ENCODE measurements at regions not wholly inside any gene's neighbourhood (a gene's known extent, or its start where the extent isn't known, plus 50 kb on each side); places are given as distances from the start of the nearest gene placed in this dataset.
"Not testable (repeated sequence)": the region's sequence is repeated elsewhere in the genome, so short reads cannot be mapped to it uniquely, and the experiment has no call there.

DNA sequence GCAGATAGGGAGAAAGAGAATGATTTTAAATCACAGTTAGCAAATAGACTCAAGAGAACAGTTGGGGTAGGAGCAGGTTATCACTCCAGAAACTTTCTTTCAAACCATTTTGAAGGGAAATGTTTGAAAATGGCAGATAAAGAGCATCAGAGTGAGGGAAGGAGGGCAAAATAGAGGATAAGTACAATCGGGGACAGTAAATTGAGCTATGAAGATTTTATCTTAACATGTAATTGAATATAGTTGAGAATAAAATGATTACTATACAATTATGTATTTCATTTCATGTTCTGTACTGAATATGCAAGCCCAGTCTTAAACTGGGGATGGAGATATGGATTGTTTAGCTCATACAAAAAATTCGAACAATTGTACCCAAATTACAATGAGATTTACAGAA lies 54.0 kb downstream of the MAP10 start:
- TF ChIP-seq, protein P1, sequence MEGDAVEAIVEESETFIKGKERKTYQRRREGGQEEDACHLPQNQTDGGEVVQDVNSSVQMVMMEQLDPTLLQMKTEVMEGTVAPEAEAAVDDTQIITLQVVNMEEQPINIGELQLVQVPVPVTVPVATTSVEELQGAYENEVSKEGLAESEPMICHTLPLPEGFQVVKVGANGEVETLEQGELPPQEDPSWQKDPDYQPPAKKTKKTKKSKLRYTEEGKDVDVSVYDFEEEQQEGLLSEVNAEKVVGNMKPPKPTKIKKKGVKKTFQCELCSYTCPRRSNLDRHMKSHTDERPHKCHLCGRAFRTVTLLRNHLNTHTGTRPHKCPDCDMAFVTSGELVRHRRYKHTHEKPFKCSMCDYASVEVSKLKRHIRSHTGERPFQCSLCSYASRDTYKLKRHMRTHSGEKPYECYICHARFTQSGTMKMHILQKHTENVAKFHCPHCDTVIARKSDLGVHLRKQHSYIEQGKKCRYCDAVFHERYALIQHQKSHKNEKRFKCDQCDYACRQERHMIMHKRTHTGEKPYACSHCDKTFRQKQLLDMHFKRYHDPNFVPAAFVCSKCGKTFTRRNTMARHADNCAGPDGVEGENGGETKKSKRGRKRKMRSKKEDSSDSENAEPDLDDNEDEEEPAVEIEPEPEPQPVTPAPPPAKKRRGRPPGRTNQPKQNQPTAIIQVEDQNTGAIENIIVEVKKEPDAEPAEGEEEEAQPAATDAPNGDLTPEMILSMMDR (IDR thresholded peaks at IDR 0.05) = no peak
- no peak for TF ChIP-seq ZFX (IDR thresholded peaks at IDR 0.05; ENCODE audit: borderline replicate concordance)
- no peak overlapping the region for H3K27ac ChIP-seq

DNA sequence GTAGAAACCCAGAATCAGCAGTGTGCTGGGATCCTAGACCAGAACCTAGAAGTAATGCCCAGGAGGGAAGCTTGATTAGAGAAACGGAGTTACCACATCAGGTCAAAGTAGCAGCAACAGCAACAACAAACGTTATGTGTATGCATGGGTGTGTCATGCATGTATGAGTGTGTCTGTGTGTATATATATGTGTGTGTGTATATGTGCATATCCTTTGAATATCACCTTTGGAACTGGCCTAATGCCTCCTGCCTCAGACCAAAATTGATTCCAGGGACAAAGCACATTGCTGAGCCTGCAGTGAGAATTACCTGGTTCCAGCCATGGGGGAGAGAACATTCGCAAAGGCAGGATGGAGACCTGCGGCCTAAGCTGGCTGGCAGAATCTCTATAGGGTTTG lies 55.9 kb downstream of the MAP10 start:
- no peak overlapping the region for H3K27ac ChIP-seq
- no peak for TF ChIP-seq ZFX (IDR thresholded peaks at IDR 0.05; ENCODE audit: borderline replicate concordance)
- TF ChIP-seq, protein P1 (IDR thresholded peaks at IDR 0.05) = no peak

DNA sequence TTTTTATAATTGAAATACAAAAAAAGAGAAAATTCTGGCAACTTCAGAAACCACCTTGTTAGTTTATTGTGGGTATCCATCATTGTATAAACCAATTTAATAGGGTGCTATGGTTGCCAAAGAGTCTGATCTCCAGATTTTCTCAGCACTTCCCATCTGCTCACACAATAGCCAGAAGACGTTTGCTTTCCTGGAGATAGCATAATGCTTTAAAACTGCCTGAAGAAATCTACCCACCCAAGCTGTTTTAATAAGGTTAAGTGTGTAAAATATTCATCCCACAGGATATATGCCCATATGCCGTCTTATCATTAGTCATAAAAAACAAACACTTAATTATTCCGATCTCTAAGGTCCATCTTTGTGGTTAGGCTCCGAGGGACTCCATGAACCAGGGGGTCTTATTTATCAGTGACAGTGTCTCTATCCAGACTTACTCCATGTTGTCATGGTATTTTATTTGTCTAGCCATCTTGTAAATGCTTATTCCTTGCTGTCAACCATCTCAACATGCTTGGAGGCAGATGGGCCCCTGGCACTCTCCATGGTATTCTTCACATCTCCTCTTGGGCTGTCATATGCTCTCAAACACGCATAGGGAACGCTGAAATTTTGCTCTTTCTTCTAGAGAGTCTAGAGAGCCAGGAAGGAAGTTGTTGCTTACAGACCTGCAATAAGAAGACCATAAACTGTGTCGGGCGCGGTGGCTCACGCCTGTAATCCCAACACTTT lies 58.5 kb downstream of the MAP10 start:
- TF ChIP-seq, protein P1 (IDR thresholded peaks at IDR 0.05) = no peak
- TF ChIP-seq ZFX (IDR thresholded peaks at IDR 0.05; ENCODE audit: borderline replicate concordance) = no peak

DNA sequence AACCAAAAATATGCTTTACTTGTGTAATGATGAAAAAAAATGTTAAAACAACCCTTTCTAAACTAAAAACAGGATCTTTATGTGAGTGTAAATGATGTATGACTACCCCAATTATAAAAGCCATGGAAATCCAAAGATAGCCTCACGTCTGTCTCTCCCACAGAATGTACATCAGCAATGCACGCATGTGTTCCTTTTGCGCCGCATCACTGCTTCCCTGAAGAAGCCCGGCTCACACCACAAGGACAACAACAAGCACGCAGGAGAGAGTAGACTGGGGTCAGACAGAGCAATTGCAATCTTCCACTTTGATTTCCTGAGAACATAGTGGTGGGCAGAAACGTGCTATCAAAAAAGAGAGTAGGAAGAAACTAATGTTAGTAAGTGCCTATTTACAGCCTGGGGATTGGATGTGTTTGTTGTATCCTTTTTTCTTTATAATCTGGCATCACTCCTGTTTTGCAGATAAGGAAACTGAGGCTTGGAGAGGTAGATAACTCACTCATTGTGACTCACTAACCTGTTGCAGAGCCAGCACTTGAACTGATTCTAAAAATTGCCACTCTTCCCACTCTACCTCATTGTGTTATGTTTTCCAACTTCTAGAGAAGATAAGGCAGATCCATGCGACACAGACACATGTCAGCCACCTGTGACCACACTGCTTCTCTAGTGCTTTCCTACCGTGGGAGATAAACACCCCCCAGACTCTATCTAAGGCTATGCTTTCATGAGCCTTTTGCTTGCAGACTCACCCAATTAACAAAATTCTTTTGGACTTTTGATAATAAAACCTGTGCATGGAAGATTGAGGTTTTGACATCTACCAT lies 60.1 kb downstream of the MAP10 start:
- H3K27ac ChIP-seq = no peak overlapping the region
- no peak for TF ChIP-seq ZFX (IDR thresholded peaks at IDR 0.05; ENCODE audit: borderline replicate concordance)
- TF ChIP-seq, protein P1 (IDR thresholded peaks at IDR 0.05) = no peak

More for the DNA sequence above, 58.5 kb downstream of the MAP10 start:
- H3K27ac ChIP-seq = no peak overlapping the region

DNA sequence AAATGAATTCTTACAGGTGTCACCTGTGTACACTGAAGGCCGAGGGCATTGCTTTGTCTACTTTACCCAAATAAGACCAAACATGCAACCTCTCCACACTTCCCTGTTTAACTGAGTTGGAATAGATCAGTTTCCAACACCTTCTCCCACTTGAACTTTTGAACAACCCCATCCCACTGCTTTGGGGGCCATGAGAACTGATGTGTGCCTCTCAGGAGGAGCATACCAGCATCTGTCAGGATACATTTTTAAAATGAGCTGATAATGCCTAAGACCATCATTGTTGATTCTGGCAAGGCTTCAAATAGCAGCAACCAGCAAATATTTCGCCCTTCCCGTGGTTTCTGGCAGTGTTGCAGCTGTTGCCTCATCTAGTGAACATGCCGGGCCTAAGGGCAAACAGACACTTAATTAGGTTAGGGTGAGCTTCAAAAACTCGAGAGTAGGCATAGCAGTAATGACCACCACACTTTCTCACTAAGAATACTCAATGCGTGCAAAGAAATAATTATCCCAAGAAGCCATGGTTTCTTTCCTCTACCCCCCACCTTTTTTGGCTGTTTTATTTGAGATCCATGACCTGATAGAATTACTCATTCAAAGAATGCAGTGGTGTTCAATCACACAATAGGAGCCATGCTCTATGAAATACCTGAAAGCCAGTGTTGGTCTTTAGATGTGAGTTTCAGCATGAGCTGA lies 63.7 kb downstream of the MAP10 start:
- TF ChIP-seq, protein P1 (IDR thresholded peaks at IDR 0.05) = no peak
- no peak for TF ChIP-seq ZFX (IDR thresholded peaks at IDR 0.05; ENCODE audit: borderline replicate concordance)
- H3K27ac ChIP-seq = peak overlapping the region; percentile 24

DNA sequence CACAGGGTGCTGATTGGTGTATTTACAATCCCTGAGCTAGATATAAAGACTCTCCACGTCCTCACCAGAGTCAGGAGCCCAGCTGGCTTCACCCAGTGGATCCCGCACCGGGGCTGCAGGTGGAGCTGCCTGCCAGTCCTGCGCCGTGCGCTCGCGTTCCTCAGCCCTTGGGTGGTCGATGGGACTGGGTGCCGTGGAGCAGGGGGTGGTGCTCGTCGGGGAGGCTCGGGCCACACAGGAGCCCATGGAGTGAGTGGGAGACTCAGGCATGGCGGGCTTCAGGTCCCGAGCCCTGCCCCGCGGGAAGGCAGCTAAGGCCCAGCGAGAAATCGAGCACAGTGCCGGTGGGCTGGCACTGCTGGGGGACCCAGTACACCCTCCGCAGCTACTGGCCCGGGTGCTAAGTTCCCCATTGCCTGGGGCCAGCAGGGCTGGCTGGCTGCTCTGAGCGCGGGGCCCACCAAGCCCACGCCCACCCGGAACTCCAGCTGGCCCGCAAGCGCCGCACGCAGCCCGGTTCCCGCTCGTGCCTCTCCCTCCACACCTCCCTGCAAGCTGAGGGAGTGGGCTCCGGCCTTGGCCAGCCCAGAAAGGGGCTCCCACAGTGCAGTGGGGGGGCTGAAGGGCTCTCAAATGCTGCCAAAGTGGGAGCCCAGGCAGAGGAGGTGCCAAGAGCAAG lies 66.2 kb downstream of the MAP10 start:
- not testable (repeated sequence) for H3K27ac ChIP-seq

DNA sequence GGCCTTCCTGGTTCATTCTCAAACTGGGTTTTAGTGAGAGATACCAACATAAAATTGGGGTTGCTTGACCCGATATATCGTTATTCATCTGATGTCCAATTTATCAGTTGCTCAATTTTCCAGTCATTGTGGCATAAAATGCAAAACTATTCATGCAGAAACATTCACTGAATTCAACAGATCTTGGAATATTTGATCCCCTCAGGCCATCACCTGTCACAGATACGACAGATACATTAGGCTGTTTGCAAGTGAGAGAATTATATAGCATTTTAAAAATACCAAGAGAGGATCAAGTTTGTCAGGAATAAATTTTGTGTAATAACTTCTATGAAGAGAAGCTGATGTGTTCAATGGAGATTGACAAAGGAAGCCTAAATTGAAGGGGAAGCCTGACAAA lies 67.1 kb downstream of the MAP10 start:
- TF ChIP-seq ZFX (IDR thresholded peaks at IDR 0.05; ENCODE audit: borderline replicate concordance) = no peak
- TF ChIP-seq, protein P1 (IDR thresholded peaks at IDR 0.05) = no peak
- no peak overlapping the region for H3K27ac ChIP-seq
